IMR-90 (cell line): ENCODE measurements at regions not wholly inside any gene's neighbourhood (a gene's known extent, or its start where the extent isn't known, plus 50 kb on each side); places are given as distances from the start of the nearest gene placed in this dataset.

ENCODE experiments used
- ATAC-seq: fragments of 200-7000 bp; cut with Tn5 transposase; 2 replicates; pipeline ENCODE4 v1.9.1; 2020; ENCODE audit warnings: low read depth, mild to moderate bottlenecking, moderate library complexity
- BruUV-seq: library from RNA; stranded (reverse); fragments of 400-500 nt; replicated peaks from 2 replicates; lab custom pipeline; 2021; lab: Mats Ljungman, UMichigan
- CTCF ChIA-PET: fragments of 300-600 bp; formaldehyde crosslinking; extraction: SDS; loops from one replicate; lab custom pipeline; 2021; ENCODE audit warnings: antibody characterized with exemption; lab: Yijun Ruan, JAX
- POLR2A ChIA-PET: fragments of 300-600 bp; sonication (Branson Sonifier 250); formaldehyde crosslinking; loops from one replicate; lab custom pipeline; 2022; ENCODE audit warnings: antibody characterized with exemption; ENCODE audit not compliant: unreplicated experiment; lab: Charles Lee
- DNase-seq: peaks from one replicate; pipeline ENCODE4 v3.0.0; 2013
- H2AFZ ChIP-seq: replicated peaks from 2 replicates; pipeline ENCODE3; 2013; ENCODE audit warnings: low read length, mild to moderate bottlenecking; ENCODE audit not compliant: poor library complexity
- H2AK5ac ChIP-seq: 2 replicates; pipeline ENCODE4 v1.6.1; 2013; ENCODE audit warnings: low read depth, low read length, inconsistent platforms
- H2AK9ac ChIP-seq: replicated peaks from 2 replicates; pipeline ENCODE3; 2013; ENCODE audit warnings: mild to moderate bottlenecking, low read depth, low read length, moderate library complexity; ENCODE audit not compliant: poor library complexity
- H2BK120ac ChIP-seq: 2 replicates; pipeline ENCODE4 v1.6.1; 2013; ENCODE audit warnings: low read depth, low read length, inconsistent platforms
- H2BK15ac ChIP-seq: 3 replicates; pipeline ENCODE4 v1.6.1; 2013; ENCODE audit warnings: low read depth, low read length, inconsistent platforms
- H2BK20ac ChIP-seq: 2 replicates; pipeline ENCODE4 v1.6.1; 2013; ENCODE audit warnings: low read depth, mild to moderate bottlenecking, inconsistent platforms, low read length, moderate library complexity
- H2BK5ac ChIP-seq: 2 replicates; pipeline ENCODE4 v1.6.1; 2013; ENCODE audit warnings: mild to moderate bottlenecking, low read depth, low read length, inconsistent platforms; ENCODE audit not compliant: poor library complexity, severe bottlenecking
- H3K14ac ChIP-seq: replicated peaks from 2 replicates; pipeline ENCODE4 v1.6.1; 2013; ENCODE audit warnings: low read depth, low read length, inconsistent platforms
- H3K18ac ChIP-seq: 2 replicates; pipeline ENCODE4 v1.6.1; 2013; ENCODE audit warnings: low read depth, low read length, control low read depth
- H3K23ac ChIP-seq: 2 replicates; pipeline ENCODE4 v1.6.1; 2013; ENCODE audit warnings: low read depth, low read length, inconsistent platforms
- H3K27ac ChIP-seq: 2 replicates; pipeline ENCODE4 v1.5.1; 2013; ENCODE audit warnings: mild to moderate bottlenecking, control low read depth, low read length; ENCODE audit not compliant: insufficient read depth
- H3K27me3 ChIP-seq: 2 replicates; pipeline ENCODE4 v1.6.1; 2013; ENCODE audit warnings: low read length; ENCODE audit not compliant: control insufficient read depth, insufficient read depth
- H3K36me3 ChIP-seq: 2 replicates; pipeline ENCODE4 v1.6.1; 2013; ENCODE audit warnings: low read length, mixed read lengths; ENCODE audit not compliant: control insufficient read depth, insufficient read depth
- H3K4ac ChIP-seq: 2 replicates; pipeline ENCODE4 v1.6.1; 2013; ENCODE audit warnings: low read depth, low read length, inconsistent platforms
- H3K4me1 ChIP-seq: 2 replicates; pipeline ENCODE4 v1.6.1; 2013; ENCODE audit warnings: low read length, mixed read lengths; ENCODE audit not compliant: control insufficient read depth, insufficient read depth
- H3K4me2 ChIP-seq: 2 replicates; pipeline ENCODE4 v1.6.1; 2013; ENCODE audit warnings: low read depth, mild to moderate bottlenecking, control low read depth, low read length, moderate library complexity
- H3K4me3 ChIP-seq: 2 replicates; pipeline ENCODE4 v1.5.1; 2013; ENCODE audit warnings: low read depth, mild to moderate bottlenecking, control low read depth, low read length, moderate library complexity; ENCODE audit not compliant: insufficient read depth
- H3K56ac ChIP-seq: 2 replicates; pipeline ENCODE4 v1.6.1; 2013; ENCODE audit warnings: low read length, inconsistent platforms; ENCODE audit not compliant: insufficient read depth; ENCODE audit errors: extremely low read depth
- H3K79me1 ChIP-seq, 2 experiments: 2 replicates each; pipeline ENCODE4 v1.6.1; 2013; ENCODE audit warnings: low read length in 2 of 2, inconsistent platforms in 1 of 2, low read depth in 1 of 2
- H3K9ac ChIP-seq: 2 replicates; pipeline ENCODE4 v1.6.1; 2013; ENCODE audit warnings: low read depth, low read length, control low read depth
- H3K9me1 ChIP-seq: 2 replicates; pipeline ENCODE4 v1.6.1; 2013; ENCODE audit warnings: low read length, inconsistent platforms; ENCODE audit not compliant: insufficient read depth
- H3K9me3 ChIP-seq: 2 replicates; pipeline ENCODE4 v1.6.1; 2013; ENCODE audit warnings: low read length; ENCODE audit not compliant: control insufficient read depth, insufficient read depth
- H4K20me1 ChIP-seq: 2 replicates; pipeline ENCODE4 v1.6.1; 2013; ENCODE audit warnings: low read length, inconsistent platforms; ENCODE audit not compliant: insufficient read depth
- H4K5ac ChIP-seq: 2 replicates; pipeline ENCODE4 v1.6.1; 2013; ENCODE audit warnings: mild to moderate bottlenecking, low read depth, low read length, control low read depth
- H4K8ac ChIP-seq, 2 experiments: 2 replicates each; pipeline ENCODE4 v1.6.1; 2013; ENCODE audit warnings: low read depth in 2 of 2, low read length in 2 of 2, control low read depth in 1 of 2, inconsistent platforms in 1 of 2
- H4K91ac ChIP-seq: 2 replicates; pipeline ENCODE4 v1.6.1; 2013; ENCODE audit warnings: low read depth, low read length, inconsistent platforms; ENCODE audit not compliant: insufficient read depth
- BHLHE40 ChIP-seq: fragments of 150-350 bp; IDR thresholded peaks from 2 replicates; pipeline ENCODE4 v1.6.1; 2016; ENCODE audit warnings: mild to moderate bottlenecking, low read depth, low read length
- CEBPB ChIP-seq: IDR thresholded peaks from 2 replicates; pipeline ENCODE4 v1.6.1; 2012; ENCODE audit warnings: low read depth, low read length, improper control_type of control experiment
- CHD1 ChIP-seq: IDR thresholded peaks from 2 replicates; pipeline ENCODE4 v1.6.1; 2012; ENCODE audit warnings: low read depth, low read length, improper control_type of control experiment
- CTCF ChIP-seq: conservative IDR thresholded peaks from 2 replicates; pipeline ENCODE4 v1.5.1; 2012; ENCODE audit warnings: mild to moderate bottlenecking, low read depth, low read length, improper control_type of control experiment
- MAFK ChIP-seq: IDR thresholded peaks from 2 replicates; pipeline ENCODE4 v1.6.1; 2012; ENCODE audit warnings: low read depth, low read length, improper control_type of control experiment
- SMC3 ChIP-seq: fragments of 150-350 bp; IDR thresholded peaks from 2 replicates; pipeline ENCODE4 v1.6.1; 2016; ENCODE audit warnings: low read depth, mild to moderate bottlenecking, antibody characterized with exemption, low read length, moderate library complexity
- USF2 ChIP-seq: fragments of 150-350 bp; IDR thresholded peaks from 2 replicates; pipeline ENCODE4 v1.6.1; 2017; ENCODE audit warnings: mild to moderate bottlenecking, antibody characterized with exemption, low read length, low read depth
- WGBS, 2 experiments: methylation state at CpG; one replicate each; pipeline versions ENCODE4 v1.1.5 to v1.1.7; 2013; ENCODE audit warnings: missing lambda C conversion rate in 2 of 2; ENCODE audit not compliant: insufficient read length in 1 of 2; ENCODE audit errors: extremely low coverage in 2 of 2; 5-methylcytosine and 5-hydroxymethylcytosine counted together
- dilution Hi-C: fragments of 300-500 bp; cut with HindIII; formaldehyde crosslinking; loops from one replicate; pipeline ENCODE4 v1.14.3; 2018; ENCODE audit warnings: low sequenced_read_pairs; ENCODE audit not compliant: unreplicated experiment
- in situ Hi-C: fragments of 300-500 bp; cut with MboI; formaldehyde crosslinking; loops from 3 replicates; pipeline ENCODE4 v1.14.3; 2019; ENCODE audit warnings: low sequenced_read_pairs, inconsistent platforms, mixed read lengths
- intact Hi-C: fragments of 100-400 bp; cut with micrococcal nuclease; formaldehyde crosslinking; loops from 2 replicates; pipeline ENCODE4 v1.10.0; 2022

- CTCF ChIA-PET: no interaction called here
- H4K20me1 ChIP-seq: no peaks in the 10 kb centered on the region
- H3K27ac ChIP-seq: no peak overlapping the region
- intact Hi-C loops (no loop called here), in situ Hi-C loops (no loop called here), dilution Hi-C loops (no loop called here)
- H3K23ac ChIP-seq: no peak overlapping the region
- no peak overlapping the region for H3K4me2 ChIP-seq
- H3K9me1 ChIP-seq: no peaks in the 10 kb centered on the region
- no peak overlapping the region for H3K18ac ChIP-seq
- H3K79me1 ChIP-seq: no peaks in the 10 kb centered on the region
- H3K56ac ChIP-seq: no peak overlapping the region
- no peaks in the 10 kb centered on the region for H3K36me3 ChIP-seq
- H2BK20ac ChIP-seq: no peak overlapping the region
- no peak overlapping the region for H2BK15ac ChIP-seq
- no peak overlapping the region for H2BK120ac ChIP-seq
- BruUV-seq: no TSS peak
- H3K4me1 ChIP-seq: no peaks in the 10 kb centered on the region
- no peak overlapping the region for H2AK9ac ChIP-seq
- H4K8ac ChIP-seq: no peak overlapping the region
- DNase-seq: no peak
- H3K9me3 ChIP-seq: no peaks in the 10 kb centered on the region
- H3K4me3 ChIP-seq: no peak overlapping the region
- no peak overlapping the region for H4K5ac ChIP-seq
- H2AK5ac ChIP-seq: no peak overlapping the region
- POLR2A ChIA-PET: no interaction called here
- H4K91ac ChIP-seq: no peak overlapping the region
- H3K14ac ChIP-seq: no peak overlapping the region
- H3K9ac ChIP-seq: no peak overlapping the region
- ATAC-seq: no peak
- no peak for TF ChIP-seq CEBPB
- no peak for TF ChIP-seq SMC3
- no peak for TF ChIP-seq MAFK
- no peak for TF ChIP-seq BHLHE40
- no peak for TF ChIP-seq CHD1
- no peak for TF ChIP-seq CTCF
- TF ChIP-seq USF2: no peak
- H2BK5ac ChIP-seq: no peak overlapping the region
- 100% methylated on average over 1 of the region's 7 CpGs; no CpG with 5 or more reads in 1 of the 2 experiments for WGBS, 2 experiments
- H3K4ac ChIP-seq: no peak overlapping the region
- no peak overlapping the region for H2AFZ ChIP-seq
- no peaks in the 10 kb centered on the region for H3K27me3 ChIP-seq
These were observed 204.8 kb upstream of the VCX start for GRCh38 chrX:7638078-7638710.
